GM19463 (cell line): ENCODE measurements at regions not wholly inside any gene's neighbourhood (a gene's known extent, or its start where the extent isn't known, plus 50 kb on each side); places are given as distances from the start of the nearest gene placed in this dataset.
"Not testable (repeated sequence)": the region's sequence is repeated elsewhere in the genome, so short reads cannot be mapped to it uniquely, and the experiment has no call there.

ENCODE experiments used
- ATAC-seq: cut with Tn5 transposase; IDR thresholded peaks from one replicate; pipeline ENCODE4 v1.9.1; 2021; ENCODE audit warnings: mild to moderate bottlenecking, moderate library complexity; ENCODE audit not compliant: unreplicated experiment

GRCh38 chr9:106775960-106776359 is 87.0 kb upstream of the ZNF462 start:
- no peak for ATAC-seq

GRCh38 chr9:106779796-106780195 is 83.2 kb upstream of the ZNF462 start:
- no peak for ATAC-seq

GRCh38 chr9:106783121-106783520 is 79.8 kb upstream of the ZNF462 start:
- ATAC-seq, result no peak

- ATAC-seq, result no peak
These were observed 78.9 kb upstream of the ZNF462 start for GRCh38 chr9:106784076-106784475.

GRCh38 chr9:106785200-106785599 is 77.8 kb upstream of the ZNF462 start:
- no peak for ATAC-seq

GRCh38 chr9:106788021-106788420 is 74.9 kb upstream of the ZNF462 start:
- not testable (repeated sequence) for ATAC-seq

GRCh38 chr9:106795031-106795430 is 67.9 kb upstream of the ZNF462 start:
- ATAC-seq, result no peak

- ATAC-seq, result no peak
These were observed 66.2 kb upstream of the ZNF462 start for GRCh38 chr9:106796771-106797170.

- ATAC-seq, result no peak
These were observed 65.7 kb upstream of the ZNF462 start for GRCh38 chr9:106797299-106797698.

- ATAC-seq, result no peak
These were observed 64.8 kb upstream of the ZNF462 start for GRCh38 chr9:106798016-106798799.

GRCh38 chr9:106799152-106799551 is 63.8 kb upstream of the ZNF462 start:
- no peak for ATAC-seq

- ATAC-seq, result no peak
These were observed 62.2 kb upstream of the ZNF462 start for GRCh38 chr9:106800701-106801270.

- ATAC-seq, result no peak
These were observed 61.1 kb upstream of the ZNF462 start for GRCh38 chr9:106801816-106802215.
